ENCODE measurements at regions not wholly inside any gene's neighbourhood (a gene's known extent, or its start where the extent isn't known, plus 50 kb on each side); places are given as distances from the start of the nearest gene placed in this dataset.

DNA sequence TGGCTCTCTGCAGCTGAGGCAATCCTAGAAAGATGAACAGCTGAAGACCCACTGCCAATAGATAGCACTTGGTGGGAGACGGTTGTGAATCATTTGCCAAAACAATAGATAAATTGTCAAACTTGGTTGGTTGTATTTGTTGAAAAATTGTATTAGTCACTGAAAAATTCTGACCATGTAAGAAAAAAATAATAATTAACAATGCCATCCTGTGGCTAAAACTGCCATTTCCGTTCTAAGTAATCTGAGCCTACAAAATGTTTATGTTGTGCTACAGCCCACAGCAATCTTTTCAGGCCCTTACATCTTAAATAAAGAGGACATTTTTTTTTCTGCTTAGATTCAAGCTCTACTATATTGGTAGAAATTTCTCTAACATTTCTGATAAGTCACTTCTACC is 103.2 kb upstream of the ANO3 start:
- TF ChIP-seq, protein P1, sequence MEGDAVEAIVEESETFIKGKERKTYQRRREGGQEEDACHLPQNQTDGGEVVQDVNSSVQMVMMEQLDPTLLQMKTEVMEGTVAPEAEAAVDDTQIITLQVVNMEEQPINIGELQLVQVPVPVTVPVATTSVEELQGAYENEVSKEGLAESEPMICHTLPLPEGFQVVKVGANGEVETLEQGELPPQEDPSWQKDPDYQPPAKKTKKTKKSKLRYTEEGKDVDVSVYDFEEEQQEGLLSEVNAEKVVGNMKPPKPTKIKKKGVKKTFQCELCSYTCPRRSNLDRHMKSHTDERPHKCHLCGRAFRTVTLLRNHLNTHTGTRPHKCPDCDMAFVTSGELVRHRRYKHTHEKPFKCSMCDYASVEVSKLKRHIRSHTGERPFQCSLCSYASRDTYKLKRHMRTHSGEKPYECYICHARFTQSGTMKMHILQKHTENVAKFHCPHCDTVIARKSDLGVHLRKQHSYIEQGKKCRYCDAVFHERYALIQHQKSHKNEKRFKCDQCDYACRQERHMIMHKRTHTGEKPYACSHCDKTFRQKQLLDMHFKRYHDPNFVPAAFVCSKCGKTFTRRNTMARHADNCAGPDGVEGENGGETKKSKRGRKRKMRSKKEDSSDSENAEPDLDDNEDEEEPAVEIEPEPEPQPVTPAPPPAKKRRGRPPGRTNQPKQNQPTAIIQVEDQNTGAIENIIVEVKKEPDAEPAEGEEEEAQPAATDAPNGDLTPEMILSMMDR (IDR thresholded peaks at IDR 0.05; ENCODE audit: low read depth, low read length), result no peak
- DNase-seq (ENCODE audit: low read depth, low spot score), result peak; percentile 45
- no peak overlapping the region for H3K4me3 ChIP-seq (ENCODE audit: low read depth, low read length)
- in situ Hi-C loops (cut with HindIII; ENCODE audit: low sequenced_read_pairs), result no loop called here

DNA sequence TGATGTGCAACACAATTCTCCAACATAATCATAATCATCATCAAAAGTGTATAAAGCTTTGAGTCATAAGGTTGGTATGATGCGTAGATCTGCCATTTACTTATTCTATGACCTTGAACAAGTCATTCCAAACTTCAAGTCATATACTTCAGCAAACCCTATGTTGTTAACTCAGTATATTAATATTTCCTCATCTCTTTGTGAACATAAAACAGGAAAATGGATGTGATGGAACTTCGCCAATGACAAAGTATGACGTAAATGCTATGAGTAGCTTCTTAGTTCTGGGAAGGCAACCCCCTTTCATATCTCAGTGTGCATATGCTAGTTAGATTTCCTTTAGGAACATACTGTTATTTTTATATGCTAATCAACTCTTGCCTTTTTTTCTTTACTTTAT is 102.7 kb upstream of the ANO3 start:
- in situ Hi-C loops (cut with HindIII; ENCODE audit: low sequenced_read_pairs), result no loop called here
- H3K4me3 ChIP-seq (ENCODE audit: low read depth, low read length), result no peak overlapping the region
- peak; percentile 83 for DNase-seq (ENCODE audit: low read depth, low spot score)
- TF ChIP-seq, protein P1 (IDR thresholded peaks at IDR 0.05; ENCODE audit: low read depth, low read length), result no peak

DNA sequence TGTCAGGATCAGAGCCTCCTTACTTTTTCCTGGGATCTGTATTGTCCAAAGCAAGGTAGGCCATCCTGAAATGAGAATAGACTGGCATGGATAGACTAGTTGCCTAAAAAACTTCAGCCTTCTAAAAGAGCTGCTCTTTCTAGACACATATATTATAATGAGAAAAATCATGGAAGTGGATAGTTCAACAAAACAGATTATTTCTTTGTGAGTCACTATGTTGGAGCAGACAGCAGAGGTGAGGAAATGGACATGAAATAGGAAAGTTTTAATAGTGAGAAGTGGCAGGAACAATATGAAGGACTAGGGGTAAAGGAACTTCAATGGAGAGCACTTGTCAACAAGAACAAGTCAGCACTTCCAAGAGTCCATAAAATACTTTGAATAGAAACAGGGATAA is 101.9 kb upstream of the ANO3 start:
- H3K4me3 ChIP-seq (ENCODE audit: low read depth, low read length), result no peak overlapping the region
- TF ChIP-seq, protein P1 (IDR thresholded peaks at IDR 0.05; ENCODE audit: low read depth, low read length), result no peak
- in situ Hi-C loops (cut with HindIII; ENCODE audit: low sequenced_read_pairs), result no loop called here
- peak; percentile 25 for DNase-seq (ENCODE audit: low read depth, low spot score)

DNA sequence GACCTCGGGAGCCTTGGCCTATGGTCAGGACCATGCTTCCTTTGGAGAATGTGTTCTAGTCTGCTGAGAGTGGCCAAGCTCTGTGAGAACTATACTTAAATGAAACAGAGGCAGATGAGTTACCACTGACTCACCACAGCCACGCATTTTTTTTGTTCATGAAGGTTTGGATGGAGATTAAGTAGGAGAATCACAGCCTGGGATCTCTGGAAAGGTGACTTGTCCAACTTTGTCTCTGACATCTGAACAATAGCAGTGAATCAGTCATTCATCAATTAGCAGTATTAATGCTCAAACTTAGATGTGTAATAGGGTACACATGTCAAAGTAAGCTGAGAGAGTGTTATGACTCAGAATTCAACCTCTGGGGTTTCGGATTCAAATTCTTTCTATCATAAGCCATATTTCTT is 100.7 kb upstream of the ANO3 start:
- in situ Hi-C loops (cut with HindIII; ENCODE audit: low sequenced_read_pairs), result no loop called here
- TF ChIP-seq, protein P1 (IDR thresholded peaks at IDR 0.05; ENCODE audit: low read depth, low read length), result no peak
- no peak overlapping the region for H3K4me3 ChIP-seq (ENCODE audit: low read depth, low read length)
- peak; percentile 87 for DNase-seq (ENCODE audit: low read depth, low spot score)

DNA sequence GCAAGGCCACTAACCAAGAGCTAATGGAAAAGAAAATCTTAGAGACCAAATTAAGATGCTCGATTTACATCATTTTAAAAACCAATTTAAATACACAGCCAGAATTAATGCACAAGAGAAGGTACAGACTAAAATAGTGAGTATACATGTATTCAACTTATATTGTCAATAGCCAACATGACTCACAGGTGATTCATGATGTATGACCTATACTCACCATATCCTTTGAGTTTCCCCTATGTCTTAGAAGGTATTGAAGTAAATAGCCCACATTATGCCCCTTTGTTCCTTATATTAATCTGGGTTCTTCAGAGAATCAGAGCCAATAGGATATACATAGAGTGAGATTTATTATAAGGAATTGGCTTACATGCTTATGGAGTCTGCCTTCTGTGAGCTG is 97.5 kb upstream of the ANO3 start:
- peak; percentile 29 for DNase-seq (ENCODE audit: low read depth, low spot score)
- H3K4me3 ChIP-seq (ENCODE audit: low read depth, low read length), result no peak overlapping the region
- TF ChIP-seq, protein P1 (IDR thresholded peaks at IDR 0.05; ENCODE audit: low read depth, low read length), result no peak
- in situ Hi-C loops (cut with HindIII; ENCODE audit: low sequenced_read_pairs), result no loop called here

DNA sequence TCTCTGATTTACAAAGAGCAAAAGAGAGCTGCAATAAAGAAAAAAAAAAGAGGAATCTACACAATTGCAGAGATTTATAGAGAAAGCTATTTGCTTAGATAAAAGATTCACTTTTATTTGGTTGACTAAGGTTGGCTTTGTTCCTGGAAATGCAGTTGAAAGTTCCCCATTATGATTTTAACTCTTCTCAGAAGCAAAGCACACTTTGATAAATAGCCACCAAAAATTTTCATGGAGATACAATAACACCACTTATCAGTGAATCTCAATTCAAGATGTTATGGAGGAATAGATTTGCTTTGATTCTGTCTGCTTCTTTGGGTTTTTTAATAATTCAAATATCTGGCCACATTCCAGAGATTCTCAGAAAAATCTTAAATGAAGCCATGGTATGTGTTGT is 88.5 kb upstream of the ANO3 start:
- in situ Hi-C loops (cut with HindIII; ENCODE audit: low sequenced_read_pairs), result no loop called here
- TF ChIP-seq, protein P1 (IDR thresholded peaks at IDR 0.05; ENCODE audit: low read depth, low read length), result no peak
- DNase-seq (ENCODE audit: low read depth, low spot score), result no peak
- no peak overlapping the region for H3K4me3 ChIP-seq (ENCODE audit: low read depth, low read length)

DNA sequence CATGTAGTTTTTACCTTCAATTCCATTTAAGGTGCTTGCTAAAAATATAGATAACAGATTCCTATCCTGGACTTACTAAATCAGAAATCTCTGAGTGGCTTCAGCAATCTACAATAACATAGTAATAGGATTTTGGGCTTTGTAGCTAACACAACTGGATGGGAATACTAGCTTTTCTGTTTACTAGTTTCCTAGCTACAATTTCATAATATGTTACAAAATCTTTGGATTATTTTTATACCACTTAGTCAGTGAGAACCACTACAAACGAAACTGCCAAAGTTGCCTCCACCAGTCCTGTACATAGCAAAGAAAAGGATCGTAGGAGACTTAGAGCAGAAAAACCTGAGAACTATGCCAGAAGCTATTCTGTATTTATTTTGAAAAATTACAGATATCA is 87.7 kb upstream of the ANO3 start:
- H3K4me3 ChIP-seq (ENCODE audit: low read depth, low read length), result no peak overlapping the region
- in situ Hi-C loops (cut with HindIII; ENCODE audit: low sequenced_read_pairs), result no loop called here
- no peak for DNase-seq (ENCODE audit: low read depth, low spot score)
- TF ChIP-seq, protein P1 (IDR thresholded peaks at IDR 0.05; ENCODE audit: low read depth, low read length), result no peak

Data from astrocyte of the spinal cord (primary cell).